Fibroblast of lung (primary cell): ENCODE measurements at regions not wholly inside any gene's neighbourhood (a gene's known extent, or its start where the extent isn't known, plus 50 kb on each side); places are given as distances from the start of the nearest gene placed in this dataset.

Experiments
- CTCF ChIP-seq, 2 donors: IDR thresholded peaks in 1 of 2; conservative IDR thresholded peaks in 1 of 2; 1 replicate in 1 of 2; 2 replicates in 1 of 2; pipeline ENCODE4 v1.5.1; 2011 to 2012; ENCODE audit warnings: low read length in 2 of 2, control low read depth in 1 of 2, inconsistent platforms in 1 of 2, low read depth in 1 of 2, mild to moderate bottlenecking in 1 of 2
- EZH2 ChIP-seq: IDR thresholded peaks from 2 replicates; pipeline ENCODE4 v1.5.1; 2012; ENCODE audit warnings: low read length, control low read depth, mild to moderate bottlenecking; ENCODE audit errors: missing control alignments

DNA sequence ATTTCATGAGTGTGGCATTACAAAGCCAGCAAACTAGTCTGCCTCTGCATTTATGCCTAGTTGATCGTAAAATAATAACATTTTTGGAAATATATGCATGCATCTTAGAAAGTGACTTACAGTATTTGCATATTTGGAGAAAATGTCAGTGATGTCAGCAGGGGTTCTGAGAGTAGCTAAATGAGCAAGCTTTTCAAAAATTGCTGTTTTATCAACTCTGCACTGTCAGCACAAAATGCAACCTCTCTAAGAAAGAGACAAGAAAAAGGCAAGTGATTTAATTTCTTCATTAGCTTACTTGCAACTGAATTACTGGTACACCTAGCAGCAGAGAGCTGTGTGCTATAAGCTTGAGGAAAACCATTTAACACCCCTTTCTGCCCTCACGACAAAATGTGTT lies 632.5 kb upstream of the MMS22L start:
- TF ChIP-seq CTCF (conservative IDR thresholded peaks at IDR 0.05 in 1 of 2, IDR thresholded peaks at IDR 0.05 in 1 of 2; ENCODE audit: low read depth in 1 of 2, low read length in 2 of 2) (no peak), EZH2 (no peak)
